ENCODE measurements at regions not wholly inside any gene's neighbourhood (a gene's known extent, or its start where the extent isn't known, plus 50 kb on each side); places are given as distances from the start of the nearest gene placed in this dataset.

GRCh38 chr4:116438417-116438816 is 647.0 kb downstream of the TRAM1L1 start:
- DNase-seq (ENCODE audit: low read depth in 2 of 2), result no peak

GRCh38 chr4:116427666-116428065 is 657.7 kb downstream of the TRAM1L1 start:
- no peak for DNase-seq (ENCODE audit: low read depth in 2 of 2)

DNA sequence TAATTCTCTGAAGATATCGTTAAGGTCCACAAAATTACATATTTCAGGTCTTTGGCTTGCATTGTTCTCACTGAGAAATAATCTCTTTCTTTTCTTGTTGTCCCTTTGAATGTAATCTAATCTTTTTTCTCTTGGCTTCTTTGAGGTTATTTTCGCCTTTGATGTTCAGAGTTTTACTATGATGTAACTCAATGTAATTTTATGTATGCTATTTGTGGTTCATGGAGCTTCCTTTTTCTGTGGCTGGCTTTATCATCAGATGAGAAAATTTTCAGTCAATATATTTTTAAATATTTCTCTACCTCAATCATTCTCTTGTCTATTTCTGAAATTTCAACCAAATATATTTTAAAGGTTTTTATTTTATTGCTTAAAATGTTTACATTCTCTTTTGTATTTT is 672.2 kb downstream of the TRAM1L1 start:
- DNase-seq (ENCODE audit: low read depth in 2 of 2), result no peak

- DNase-seq (ENCODE audit: low read depth in 2 of 2), result no peak
Observed at GRCh38 chr4:116401293-116401692, 684.1 kb downstream of the TRAM1L1 start.

- no peak for DNase-seq (ENCODE audit: low read depth in 2 of 2)
Observed at GRCh38 chr4:116400480-116400879, 684.9 kb downstream of the TRAM1L1 start.

- DNase-seq (ENCODE audit: low read depth in 2 of 2), result no peak
Observed at GRCh38 chr4:116397714-116398113, 687.7 kb downstream of the TRAM1L1 start.

DNA sequence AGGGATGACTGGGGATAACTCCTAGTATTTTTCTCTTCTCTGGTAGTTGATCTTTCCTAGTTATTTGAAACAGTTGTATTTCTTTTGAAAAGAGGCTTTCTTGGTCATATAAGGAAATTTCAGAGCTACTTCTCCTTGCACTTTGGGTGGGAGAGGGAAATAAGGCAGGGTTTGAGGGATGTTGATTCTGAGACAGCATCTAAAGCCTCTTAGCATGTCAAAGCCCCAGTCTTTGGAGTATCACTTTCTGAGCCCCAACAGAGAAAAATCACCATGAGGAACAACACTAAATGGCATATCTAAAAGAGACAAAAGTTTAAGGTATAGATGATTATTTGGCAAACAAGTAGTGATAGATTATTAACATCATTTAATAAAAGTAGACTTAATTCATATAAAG is 688.1 kb downstream of the TRAM1L1 start:
- no peak for DNase-seq (ENCODE audit: low read depth in 2 of 2)

- no peak for DNase-seq (ENCODE audit: low read depth in 2 of 2)
Observed at GRCh38 chr4:116395408-116395807, 690.0 kb downstream of the TRAM1L1 start.

GRCh38 chr4:116391020-116391419 is 694.4 kb downstream of the TRAM1L1 start:
- no peak for DNase-seq (ENCODE audit: low read depth in 2 of 2)

DNA sequence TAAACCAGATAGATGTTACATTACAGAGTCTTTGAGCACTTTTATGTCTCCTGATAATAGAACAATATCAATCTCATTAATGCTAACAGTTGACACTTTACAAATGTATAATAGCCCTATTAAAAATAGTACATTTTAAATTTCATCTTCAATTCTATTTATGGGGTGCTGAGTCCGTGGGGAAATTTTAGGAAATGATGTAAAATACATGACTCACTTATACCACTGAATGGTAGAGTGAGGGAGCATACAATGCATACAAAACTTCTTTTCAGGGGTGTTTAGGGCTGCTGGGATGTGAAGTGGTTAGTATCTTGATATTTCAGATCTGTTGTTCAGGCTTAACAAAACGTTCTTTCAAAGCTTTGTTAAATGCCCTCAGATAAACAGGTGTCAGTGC is 696.2 kb downstream of the TRAM1L1 start:
- DNase-seq (ENCODE audit: low read depth in 2 of 2), result no peak

DNA sequence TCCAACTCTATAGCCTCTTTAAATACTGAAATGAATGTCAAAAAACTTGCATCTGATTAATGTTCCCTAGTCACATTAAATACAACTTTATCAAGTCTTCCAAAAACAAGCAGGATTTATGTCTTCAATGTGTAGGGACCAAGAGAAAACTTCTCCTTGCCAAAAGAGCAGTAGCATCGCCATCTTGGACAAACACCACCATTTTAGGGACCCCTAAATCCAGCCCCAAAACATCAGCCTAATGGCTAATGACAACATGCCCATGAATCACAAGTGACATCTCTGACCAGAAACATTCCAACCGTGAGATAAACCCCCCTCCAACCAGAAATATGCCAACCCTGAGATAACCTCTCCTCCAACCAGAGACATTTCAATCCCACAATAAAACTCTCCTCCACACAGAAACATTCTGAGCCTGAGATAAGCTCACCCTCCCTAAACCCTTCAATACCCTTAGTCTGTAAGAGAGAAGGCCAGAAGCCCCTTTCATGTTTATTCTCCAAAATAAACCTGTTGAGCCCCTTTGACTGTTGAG is 697.4 kb downstream of the TRAM1L1 start:
- DNase-seq (ENCODE audit: low read depth in 2 of 2), result no peak

GRCh38 chr4:116386856-116387255 is 698.5 kb downstream of the TRAM1L1 start:
- DNase-seq (ENCODE audit: low read depth in 2 of 2), result no peak

- DNase-seq (ENCODE audit: low read depth in 2 of 2), result no peak
Observed at GRCh38 chr4:116385583-116385982, 699.8 kb downstream of the TRAM1L1 start.

DNA sequence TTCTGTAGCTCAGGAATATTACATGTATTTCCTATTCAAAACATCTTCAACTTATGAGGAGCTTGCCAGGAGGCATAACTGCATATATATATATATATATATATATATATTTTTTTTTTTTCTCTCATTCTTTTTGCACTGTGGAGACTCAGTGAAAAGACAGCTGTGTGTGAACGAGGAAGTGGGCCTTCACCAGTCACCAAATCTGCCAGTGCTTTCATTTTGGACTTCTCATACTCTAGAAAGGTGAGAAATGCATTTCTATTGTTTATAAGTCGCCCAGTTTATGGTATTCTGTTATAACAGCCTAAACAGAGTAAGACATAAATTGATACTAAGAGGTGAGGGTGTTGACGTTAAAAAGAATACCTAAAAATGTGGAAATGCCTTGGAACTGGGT is 710.6 kb downstream of the TRAM1L1 start:
- no peak for DNase-seq (ENCODE audit: low read depth in 2 of 2)

GRCh38 chr4:116362583-116362982 is 722.8 kb downstream of the TRAM1L1 start:
- no peak for DNase-seq (ENCODE audit: low read depth in 2 of 2)

DNA sequence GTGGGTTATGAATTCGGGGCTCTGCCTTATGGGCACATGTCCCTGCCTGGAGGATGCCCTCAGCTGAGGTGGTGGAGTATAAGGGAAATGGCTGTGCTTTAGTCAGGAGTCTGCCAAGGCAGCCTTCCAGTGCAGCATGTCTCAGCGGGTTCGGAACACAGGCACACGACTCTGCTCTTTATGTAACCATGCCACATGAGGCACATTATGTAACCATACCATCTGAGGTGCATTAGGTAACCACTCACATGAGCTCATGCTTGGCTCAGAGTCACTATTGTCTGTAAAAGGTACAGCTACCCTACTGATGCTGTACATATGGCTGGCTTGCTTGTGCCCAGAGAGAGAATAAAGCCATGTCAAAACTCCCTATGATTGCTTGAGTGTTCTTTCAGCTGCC is 723.6 kb downstream of the TRAM1L1 start:
- no peak for DNase-seq (ENCODE audit: low read depth in 2 of 2)

GRCh38 chr4:116358633-116359222 is 726.6 kb downstream of the TRAM1L1 start:
- DNase-seq (ENCODE audit: low read depth in 2 of 2), result peak; percentile 0 to 6

GRCh38 chr4:116357758-116358157 is 727.6 kb downstream of the TRAM1L1 start:
- no peak for DNase-seq (ENCODE audit: low read depth in 2 of 2)

- DNase-seq (ENCODE audit: low read depth in 2 of 2), result no peak
Observed at GRCh38 chr4:116346750-116347149, 738.6 kb downstream of the TRAM1L1 start.

DNA sequence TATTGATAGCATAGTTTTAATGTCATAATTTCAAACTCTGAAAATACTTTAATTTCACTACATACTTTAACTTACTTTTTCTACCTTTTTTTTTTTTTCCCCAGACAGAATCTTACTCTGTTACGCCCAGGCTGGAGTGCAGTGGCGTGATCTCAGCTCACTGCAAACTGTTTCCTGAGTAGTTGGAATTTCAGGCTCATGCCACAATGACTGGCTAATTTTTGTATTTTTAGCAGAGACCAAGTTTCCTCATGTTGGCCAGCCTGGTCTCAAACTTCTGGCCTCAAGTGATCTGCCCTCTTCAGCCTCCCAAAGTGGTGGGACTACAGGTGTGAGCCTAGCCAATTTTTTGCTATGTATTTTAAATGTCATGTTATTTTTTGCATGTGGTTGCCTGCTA is 741.6 kb downstream of the TRAM1L1 start:
- no peak for DNase-seq (ENCODE audit: low read depth in 2 of 2)

- no peak for DNase-seq (ENCODE audit: low read depth in 2 of 2)
Observed at GRCh38 chr4:116342143-116342542, 743.2 kb downstream of the TRAM1L1 start.

- DNase-seq (ENCODE audit: low read depth in 2 of 2), result no peak
Observed at GRCh38 chr4:116332508-116332907, 752.9 kb downstream of the TRAM1L1 start.

- no peak for DNase-seq (ENCODE audit: low read depth in 2 of 2)
Observed at GRCh38 chr4:116328261-116328860, 757.0 kb downstream of the TRAM1L1 start.

DNA sequence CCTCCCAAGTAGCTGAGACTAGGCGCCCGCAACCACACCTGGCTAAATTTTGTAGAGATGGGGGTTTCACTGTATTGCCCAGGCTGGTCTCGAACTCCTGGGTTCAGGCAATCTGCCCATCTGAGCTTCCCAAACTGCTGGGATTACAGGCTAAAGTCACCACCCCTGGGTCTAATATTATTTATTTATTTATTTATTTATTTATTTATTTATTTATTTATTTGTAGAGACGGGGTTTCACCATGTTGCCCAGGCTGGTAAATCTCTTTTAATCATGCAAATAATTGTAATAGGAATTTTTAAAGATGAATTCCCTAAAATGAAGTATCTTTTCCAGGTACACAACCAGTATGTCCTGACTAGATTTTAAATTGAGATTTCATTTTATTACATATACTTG is 761.8 kb downstream of the TRAM1L1 start:
- no peak for DNase-seq (ENCODE audit: low read depth in 2 of 2)

Measured in stimulated activated CD8-positive, alpha-beta memory T cell treated with anti-CD3 and anti-CD28 coated beads, Interleukin-15, amount 100 ng/mL, for 48 hours (primary cell).